ENCODE measurements at regions not wholly inside any gene's neighbourhood (a gene's known extent, or its start where the extent isn't known, plus 50 kb on each side); places are given as distances from the start of the nearest gene placed in this dataset.

GRCh38 chr9:119639287-119639955 lies 270.2 kb upstream of the BRINP1 start:
- intact Hi-C loops (cut with DNase I), result loop anchor here (10.0 kb wide), 2 partner anchors 65 to 225 kb away; no protein-coding TSS in a partner anchor
- 54 to 60% (median 56%) methylated on average over 12 of the region's 12 CpGs for WGBS, 3 donors
- Histone ChIP-seq H3K4me3 (no peak overlapping the region), H3K27me3 (ENCODE audit: insufficient read depth in 3 of 3, low read length in 2 of 3) (no peaks in the 10 kb centered on the region), H3K9me3 (no peaks in the 10 kb centered on the region), H3K27ac (no peak overlapping the region), H3K4me1 (no peaks in the 10 kb centered on the region), H3K36me3 (ENCODE audit: insufficient read depth in 1 of 2, low read depth in 1 of 2) (no peaks in the 10 kb centered on the region)
- no peak for ATAC-seq
- TF ChIP-seq CTCF (IDR thresholded peaks at IDR 0.05), result no peak
- no peak for DNase-seq

DNA sequence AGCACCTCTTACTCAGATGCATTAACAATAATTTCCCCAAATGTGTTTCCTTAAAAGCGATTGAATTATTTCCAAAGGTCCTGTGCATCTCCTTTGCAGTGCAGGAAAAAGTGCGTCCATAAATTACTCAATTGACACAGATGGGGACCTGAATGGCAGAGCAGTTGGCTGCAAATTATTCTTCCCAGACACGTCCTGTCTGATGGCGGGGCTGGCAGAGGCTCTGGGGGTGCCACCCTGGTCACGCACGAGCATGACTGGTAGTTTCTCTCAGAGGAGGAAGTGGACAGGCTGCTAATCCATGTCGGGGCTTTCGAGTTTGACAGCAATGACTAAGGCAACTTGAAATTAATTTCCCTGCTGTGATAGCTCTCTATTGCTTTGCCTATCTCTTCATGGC lies 264.8 kb upstream of the BRINP1 start:
- Histone ChIP-seq H3K9me3 (no peaks in the 10 kb centered on the region), H3K36me3 (ENCODE audit: insufficient read depth in 1 of 2, low read depth in 1 of 2) (no peaks in the 10 kb centered on the region), H3K27ac (no peak overlapping the region), H3K4me3 (no peak overlapping the region), H3K27me3 (ENCODE audit: insufficient read depth in 3 of 3, low read length in 2 of 3) (no peaks in the 10 kb centered on the region), H3K4me1 (no peaks in the 10 kb centered on the region)
- ATAC-seq (no peak), DNase-seq (no peak)
- 66 to 68% (median 67%) methylated on average over 8 of the region's 8 CpGs for WGBS, 3 donors
- no peak for TF ChIP-seq CTCF (IDR thresholded peaks at IDR 0.05)
- intact Hi-C loops (cut with DNase I), result loop anchor here (10.0 kb wide), 2 partner anchors 59 to 231 kb away; no protein-coding TSS in a partner anchor

- no peak for DNase-seq
- ATAC-seq, result no peak
Measured at GRCh38 chr9:119611565-119611964, 242.3 kb upstream of the BRINP1 start.

GRCh38 chr9:119609277-119609971 lies 240.2 kb upstream of the BRINP1 start:
- ATAC-seq, result no peak
- WGBS, 3 donors, result 90 to 100% (median 92%) methylated on average over 2 of the region's 2 CpGs
- H3K27ac ChIP-seq, result no peak overlapping the region

More at GRCh38 chr9:119611565-119611964, 242.3 kb upstream of the BRINP1 start:
- Histone ChIP-seq H3K27me3 (ENCODE audit: insufficient read depth in 3 of 3, low read length in 2 of 3) (no peaks in the 10 kb centered on the region), H3K36me3 (ENCODE audit: insufficient read depth in 1 of 2, low read depth in 1 of 2) (no peaks in the 10 kb centered on the region), H3K9me3 (no peaks in the 10 kb centered on the region), H3K4me3 (no peak overlapping the region), H3K4me1 (no peaks in the 10 kb centered on the region), H3K27ac (no peak overlapping the region)
- intact Hi-C loops (cut with DNase I), result no loop called here
- no peak for TF ChIP-seq CTCF (IDR thresholded peaks at IDR 0.05)
- WGBS, 3 donors, result 55 to 61% (median 59%) methylated on average over 1 of the region's 1 CpG

More at GRCh38 chr9:119609277-119609971, 240.2 kb upstream of the BRINP1 start:
- TF ChIP-seq CTCF (IDR thresholded peaks at IDR 0.05), result no peak
- Histone ChIP-seq H3K4me3 (no peak overlapping the region), H3K4me1 (no peaks in the 10 kb centered on the region), H3K9me3 (no peaks in the 10 kb centered on the region), H3K27me3 (ENCODE audit: insufficient read depth in 3 of 3, low read length in 2 of 3) (no peaks in the 10 kb centered on the region), H3K36me3 (ENCODE audit: insufficient read depth in 1 of 2, low read depth in 1 of 2) (no peaks in the 10 kb centered on the region)
- no peak for DNase-seq
- intact Hi-C loops (cut with DNase I), result no loop called here

Measured in psoas muscle (tissue), 7 donors.